ENCODE measurements at regions not wholly inside any gene's neighbourhood (a gene's known extent, or its start where the extent isn't known, plus 50 kb on each side); places are given as distances from the start of the nearest gene placed in this dataset.

- no peak for DNase-seq
Observed at GRCh38 chr13:73967397-73968165, 166.6 kb downstream of the KLF12 start.

DNA sequence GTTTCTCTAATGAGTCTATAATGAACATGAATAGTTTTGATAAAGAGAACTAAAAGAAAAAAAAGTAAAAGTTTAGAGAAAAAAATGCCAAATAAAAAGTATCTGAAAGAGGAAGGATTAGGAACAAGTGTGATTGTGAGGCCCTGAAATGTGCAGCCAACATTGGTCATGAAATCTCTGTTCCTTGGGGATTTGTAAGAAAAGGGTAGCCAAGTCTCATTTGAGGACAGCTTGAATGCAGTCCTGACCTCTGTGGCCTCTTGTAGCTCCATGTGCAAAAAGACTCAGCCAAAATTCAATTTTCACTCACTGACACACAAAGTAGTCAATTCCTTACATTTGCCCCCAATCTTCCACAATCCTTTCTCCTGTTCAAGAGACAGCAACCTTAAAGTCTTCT is 167.9 kb downstream of the KLF12 start:
- DNase-seq: peak in 1 of 51 donors; percentile 7

GRCh38 chr13:73962284-73962683 is 171.9 kb downstream of the KLF12 start:
- no peak for DNase-seq

DNA sequence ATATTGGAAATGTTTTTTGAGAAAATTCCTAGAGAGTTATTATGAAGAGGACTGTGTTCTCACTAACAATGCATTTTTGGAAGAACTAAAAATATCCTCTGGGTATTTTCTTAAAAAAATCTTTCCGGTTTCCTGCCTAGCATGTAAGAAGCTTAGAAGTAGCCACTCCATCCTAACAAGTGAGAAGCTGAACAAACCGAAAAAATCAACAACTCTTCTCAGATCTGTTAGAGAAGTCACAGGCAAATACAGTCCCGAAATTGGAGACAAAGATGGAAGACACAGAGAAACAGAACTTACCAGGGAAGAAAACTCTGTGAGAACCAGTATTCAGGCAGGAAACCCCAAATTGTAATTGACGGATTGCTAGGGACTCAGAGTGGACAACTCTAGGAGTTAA is 173.0 kb downstream of the KLF12 start:
- DNase-seq: no peak

GRCh38 chr13:73960474-73960873 is 173.7 kb downstream of the KLF12 start:
- DNase-seq: no peak

- no peak for DNase-seq
Observed at GRCh38 chr13:73958657-73959397, 175.4 kb downstream of the KLF12 start.

GRCh38 chr13:73957889-73958288 is 176.3 kb downstream of the KLF12 start:
- DNase-seq: no peak

GRCh38 chr13:73956795-73957408 is 177.3 kb downstream of the KLF12 start:
- no peak for DNase-seq

- no peak for DNase-seq
Observed at GRCh38 chr13:73955977-73956500, 178.2 kb downstream of the KLF12 start.

DNA sequence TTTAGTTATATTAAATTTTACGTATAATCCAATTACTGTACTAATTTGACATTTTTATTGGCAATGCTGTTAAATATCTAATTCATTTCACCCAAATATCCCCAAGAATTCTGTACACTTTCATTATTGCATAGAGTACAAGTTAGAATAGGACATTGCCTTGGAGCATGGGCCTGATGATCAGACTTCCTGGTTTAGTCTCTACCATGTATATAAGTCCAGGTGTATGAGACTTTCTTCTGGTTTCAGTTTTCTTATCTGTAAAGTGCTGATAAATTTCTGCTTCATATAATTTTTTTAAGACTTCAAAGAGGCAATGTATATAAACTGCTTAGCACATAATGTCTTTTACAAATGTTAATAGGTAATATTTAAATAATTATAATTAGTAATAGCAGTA is 179.4 kb downstream of the KLF12 start:
- DNase-seq: no peak

DNA sequence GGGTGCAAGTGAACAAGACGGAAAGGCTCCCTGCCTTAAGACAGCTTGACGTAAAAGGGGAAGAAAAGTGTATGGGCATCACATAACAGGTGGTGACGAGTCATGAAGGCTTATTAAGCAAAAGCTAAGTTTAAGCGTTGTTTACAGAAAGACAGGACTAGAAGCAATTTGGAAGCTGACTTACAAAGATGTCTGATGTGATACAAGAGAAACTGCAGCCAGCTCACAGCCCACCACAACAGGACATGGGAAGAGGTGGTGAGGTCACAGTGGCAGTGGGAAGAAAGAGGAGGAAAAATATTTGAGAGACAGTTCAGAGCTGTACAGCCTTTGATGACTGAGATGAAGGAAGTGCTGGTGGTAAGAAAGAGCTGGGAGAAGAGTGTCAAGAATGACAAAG is 181.6 kb downstream of the KLF12 start:
- DNase-seq: no peak

DNA sequence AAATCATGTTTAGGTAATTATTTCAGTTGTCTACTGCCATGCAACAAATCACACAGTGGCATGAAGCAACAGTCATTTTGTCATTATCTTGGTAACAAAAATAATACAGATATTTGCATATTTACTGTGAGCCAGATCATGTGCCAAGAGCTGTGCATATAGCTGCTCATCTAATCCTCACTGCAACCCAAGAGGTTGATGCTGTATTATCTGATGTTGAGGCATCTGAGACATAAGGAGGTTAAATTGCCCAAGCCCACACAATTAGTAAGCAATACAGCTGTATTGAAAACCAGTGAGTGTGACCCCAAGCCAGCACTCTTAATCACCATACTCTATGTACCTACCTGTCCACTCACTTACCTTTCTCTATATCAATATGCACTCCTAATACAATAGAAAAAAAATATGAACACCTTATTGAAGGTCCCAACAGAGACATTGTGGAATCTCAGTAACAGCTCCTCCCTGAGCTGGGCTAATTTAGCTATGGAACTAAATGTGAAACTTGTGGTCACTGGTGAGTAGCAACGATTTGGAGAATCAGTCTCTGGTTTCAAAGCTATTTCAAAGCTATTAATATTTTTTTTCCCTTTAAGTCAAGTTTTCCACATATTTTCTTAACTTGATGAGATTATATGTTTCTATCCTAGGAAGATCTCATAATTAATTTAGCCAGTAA is 185.2 kb downstream of the KLF12 start:
- no peak for DNase-seq

GRCh38 chr13:73945871-73946270 is 188.3 kb downstream of the KLF12 start:
- peak in 25 of 51 donors; percentile 1 to 47 (median 16) for DNase-seq

DNA sequence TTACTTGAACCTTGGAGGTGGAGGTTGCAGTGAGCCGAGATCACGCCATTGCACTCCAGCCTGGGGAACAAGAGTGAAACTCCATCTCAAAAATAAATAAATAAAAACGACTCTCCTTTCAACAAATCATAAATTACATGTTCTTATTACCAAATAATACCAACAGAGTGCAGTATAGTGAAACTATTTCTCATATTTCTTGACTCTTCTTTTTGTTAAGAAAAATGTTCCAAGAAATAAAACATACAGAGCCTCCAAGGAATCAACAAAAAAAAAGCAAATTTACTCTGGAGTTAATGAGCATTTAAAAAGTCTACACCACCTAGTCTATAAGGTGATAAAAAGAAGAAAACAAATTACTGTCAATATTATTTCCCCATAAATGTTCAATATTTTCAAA is 188.8 kb downstream of the KLF12 start:
- no peak for DNase-seq

DNA sequence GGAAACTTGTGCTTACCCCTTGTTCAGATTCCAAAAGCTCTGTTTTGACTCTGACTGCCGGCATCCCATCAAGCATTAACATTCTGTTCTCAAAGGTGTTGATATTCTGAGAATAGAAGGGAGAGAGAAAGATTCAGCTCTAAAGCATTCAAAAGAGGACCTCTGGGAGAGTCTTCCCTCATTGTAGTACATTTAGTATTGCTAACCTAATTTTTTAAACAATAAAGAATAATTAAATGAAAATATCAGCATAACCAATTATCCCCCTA is 190.3 kb downstream of the KLF12 start:
- DNase-seq: no peak

DNA sequence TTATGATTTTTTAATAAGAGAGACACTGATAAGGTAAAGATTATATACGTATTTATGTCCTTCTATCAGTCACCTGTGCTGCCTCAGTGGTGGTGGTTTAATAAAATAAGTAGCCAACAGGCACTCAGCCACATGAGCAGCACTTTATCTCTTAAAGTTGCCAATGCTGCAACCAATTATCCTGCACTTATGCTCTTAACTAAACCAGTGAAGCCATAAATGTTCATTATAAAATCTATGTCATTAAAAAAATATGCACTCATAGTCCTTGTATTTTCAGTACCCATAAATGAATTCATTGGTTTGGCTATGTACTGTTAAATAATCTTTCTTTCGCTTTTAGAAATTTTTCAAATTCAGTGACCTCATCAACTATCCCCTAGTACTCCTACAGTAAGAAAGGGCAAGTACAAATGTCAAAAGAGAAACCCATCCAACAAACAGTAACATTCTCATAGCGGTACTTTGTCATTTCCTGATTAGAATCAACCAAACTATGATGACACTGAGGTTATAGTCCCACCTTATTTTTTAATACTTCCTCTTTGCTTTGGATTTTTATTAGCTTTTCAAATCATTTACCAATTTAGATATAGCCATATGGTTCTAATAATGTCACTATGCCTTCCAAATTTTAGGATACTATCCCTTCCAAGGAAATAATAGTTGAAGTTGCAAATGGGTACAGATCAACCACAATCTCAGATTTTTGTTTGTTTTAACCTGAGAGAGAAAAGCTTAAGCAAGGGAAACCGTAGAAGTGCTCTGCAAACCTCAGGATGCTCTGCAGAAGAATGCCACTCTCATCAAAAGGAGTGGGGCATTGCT is 190.9 kb downstream of the KLF12 start:
- DNase-seq: peak in 1 of 51 donors; percentile 3

GRCh38 chr13:73941752-73942151 is 192.5 kb downstream of the KLF12 start:
- no peak for DNase-seq

DNA sequence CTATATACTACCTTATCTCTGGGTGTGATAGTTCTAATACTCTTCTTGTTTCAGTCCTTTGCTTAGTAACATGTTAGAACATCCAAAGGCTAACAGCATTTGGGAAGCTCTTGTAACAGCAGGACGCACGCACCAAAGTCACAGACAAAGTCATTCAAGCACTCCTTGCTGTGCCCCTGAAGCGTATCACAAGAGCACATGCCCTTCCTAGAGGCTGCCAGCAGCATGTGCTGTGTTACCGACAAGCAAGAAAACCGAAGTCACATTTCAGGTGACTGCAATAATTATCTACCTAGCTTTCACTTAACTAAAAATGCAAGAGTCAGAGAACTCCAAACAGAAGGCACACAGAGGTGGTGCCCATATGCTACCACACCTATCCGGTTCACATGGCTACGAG is 194.1 kb downstream of the KLF12 start:
- DNase-seq: no peak

DNA sequence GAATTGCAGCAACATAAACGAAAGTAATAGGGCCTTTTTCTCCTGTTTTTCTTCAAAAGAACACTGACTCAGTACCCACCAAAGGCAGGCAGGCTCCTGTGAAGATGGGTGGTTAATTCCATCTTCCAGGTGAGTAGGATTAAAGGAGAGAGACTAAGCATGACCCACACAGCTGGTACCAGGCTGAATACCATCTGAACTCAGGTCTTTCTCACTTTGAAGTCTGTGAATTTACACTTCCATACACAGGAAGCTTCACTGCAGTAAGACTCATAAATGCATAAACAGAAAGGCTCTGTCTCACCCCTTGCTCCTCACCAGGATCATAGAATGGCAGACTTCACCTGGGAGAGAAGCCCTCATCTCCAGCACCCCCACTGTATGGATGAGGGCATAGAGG is 194.6 kb downstream of the KLF12 start:
- DNase-seq: no peak

DNA sequence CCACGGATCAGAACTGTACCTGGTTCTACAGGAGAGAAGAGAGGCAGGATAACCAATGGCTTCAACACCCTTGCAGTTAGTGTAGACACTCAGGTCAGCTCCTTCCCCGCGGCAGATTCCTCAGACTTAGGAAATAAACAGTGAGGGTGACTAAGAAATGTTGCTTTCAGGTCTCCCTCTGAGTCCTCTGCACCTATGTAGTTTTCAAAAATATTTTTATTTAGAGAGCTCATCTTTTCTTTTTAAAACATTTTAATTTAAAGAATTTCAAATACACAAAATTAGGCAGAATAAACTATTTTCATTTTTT is 195.2 kb downstream of the KLF12 start:
- no peak for DNase-seq

DNA sequence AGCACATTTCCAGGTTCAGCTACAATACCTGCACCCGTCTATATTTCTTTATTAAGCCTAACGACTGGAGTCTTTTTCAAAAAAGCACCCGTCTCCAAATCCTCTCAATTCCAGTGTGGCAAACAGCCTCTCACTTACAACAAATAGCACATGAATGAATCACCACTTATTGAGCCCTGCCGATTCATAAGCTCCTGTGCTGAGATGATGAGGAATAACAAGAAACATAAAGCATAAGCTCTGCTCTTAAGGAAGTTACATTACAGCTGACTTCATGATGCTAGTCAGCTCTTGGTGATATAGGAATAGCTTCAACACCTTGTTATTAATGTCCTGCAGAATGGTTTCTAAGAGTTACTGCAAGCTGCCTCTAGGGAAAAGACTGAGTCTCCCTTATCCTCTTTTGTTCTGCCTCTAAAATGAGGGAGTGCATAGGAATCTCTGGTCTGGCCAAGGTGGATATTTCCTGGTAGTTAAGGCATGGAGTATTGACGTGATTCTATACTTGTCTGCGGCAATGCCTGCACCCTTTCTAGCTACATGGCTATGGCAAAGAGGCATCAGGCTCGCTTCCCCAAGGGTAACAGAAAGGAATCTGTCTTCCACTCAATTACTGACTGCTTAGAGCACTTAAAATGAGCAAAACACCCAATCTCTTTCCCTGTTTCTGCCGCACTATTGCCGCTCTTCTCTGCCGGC is 195.7 kb downstream of the KLF12 start:
- no peak for DNase-seq
